Neural progenitor cell (in vitro differentiated cells): ENCODE measurements at regions not wholly inside any gene's neighbourhood (a gene's known extent, or its start where the extent isn't known, plus 50 kb on each side); places are given as distances from the start of the nearest gene placed in this dataset.
"Not testable (repeated sequence)": the region's sequence is repeated elsewhere in the genome, so short reads cannot be mapped to it uniquely, and the experiment has no call there.

Experiments
- DNase-seq: peaks from one replicate; pipeline ENCODE4 v3.0.0-alpha.2; 2016; ENCODE audit warnings: low spot score
- H2AFZ ChIP-seq: fragments of 200-600 bp; sonication (generic); replicated peaks from 2 replicates; pipeline ENCODE4 v1.6.1; 2016; ENCODE audit warnings: antibody characterized with exemption
- H3F3A ChIP-seq: fragments of 200-600 bp; sonication (generic); 2 replicates; pipeline ENCODE4 v1.6.1; 2016; ENCODE audit warnings: antibody characterized with exemption, low read depth
- H3K27ac ChIP-seq: fragments of 200-600 bp; sonication (generic); 2 replicates; pipeline ENCODE4 v1.5.1; 2016; ENCODE audit warnings: mild to moderate bottlenecking
- H3K27me3 ChIP-seq: fragments of 200-600 bp; sonication (generic); 2 replicates; pipeline ENCODE4 v1.6.1; 2016; ENCODE audit warnings: mild to moderate bottlenecking, moderate library complexity
- H3K36me3 ChIP-seq: fragments of 200-600 bp; sonication (generic); 2 replicates; pipeline ENCODE4 v1.5.1; 2016
- H3K4me1 ChIP-seq: fragments of 200-600 bp; sonication (generic); 2 replicates; pipeline ENCODE4 v1.6.1; 2016; ENCODE audit warnings: mixed run types
- H3K4me2 ChIP-seq: fragments of 200-600 bp; sonication (generic); 2 replicates; pipeline ENCODE4 v1.6.1; 2016
- H3K4me3 ChIP-seq: fragments of 200-600 bp; sonication (generic); 2 replicates; pipeline ENCODE4 v1.5.1; 2016
- H3K79me2 ChIP-seq: fragments of 200-600 bp; sonication (generic); 2 replicates; pipeline ENCODE4 v1.6.1; 2016; ENCODE audit warnings: low read depth
- H3K9ac ChIP-seq: fragments of 200-600 bp; sonication (generic); 2 replicates; pipeline ENCODE4 v1.6.1; 2016
- H3K9me3 ChIP-seq: fragments of 200-600 bp; sonication (generic); 2 replicates; pipeline ENCODE4 v1.5.1; 2016; ENCODE audit warnings: low read depth
- H4K20me1 ChIP-seq: fragments of 200-600 bp; sonication (generic); 2 replicates; pipeline ENCODE4 v1.6.1; 2016; ENCODE audit warnings: low read depth
- H3K27ac Mint-ChIP-seq: 3 replicates; pipeline ENCODE4 v1.8.0; 2021; ENCODE audit warnings: mixed read lengths
- H3K27me3 Mint-ChIP-seq: 2 replicates; pipeline ENCODE4 v1.8.0; 2022; ENCODE audit warnings: low read depth, mild to moderate bottlenecking, inconsistent platforms, moderate library complexity, mixed read lengths; ENCODE audit not compliant: insufficient read depth
- H3K36me3 Mint-ChIP-seq: 3 replicates; pipeline ENCODE4 v1.8.0; 2021; ENCODE audit warnings: mixed read lengths
- H3K4me1 Mint-ChIP-seq: 3 replicates; pipeline ENCODE4 v1.8.0; 2021; ENCODE audit warnings: mixed read lengths
- H3K4me3 Mint-ChIP-seq: 3 replicates; pipeline ENCODE4 v1.8.0; 2021; ENCODE audit warnings: mild to moderate bottlenecking, moderate library complexity, mixed read lengths
- H3K9me3 Mint-ChIP-seq: 3 replicates; pipeline ENCODE4 v1.8.0; 2020; ENCODE audit warnings: mixed read lengths
- CTCF ChIP-seq: fragments of 200-600 bp; sonication (generic); IDR thresholded peaks from 2 replicates; pipeline ENCODE4 v1.5.1; 2017; ENCODE audit warnings: antibody characterized with exemption, mild to moderate bottlenecking
- EZH2 ChIP-seq: fragments of 200-600 bp; sonication (generic); IDR thresholded peaks from 2 replicates; pipeline ENCODE4 v1.6.1; 2017; ENCODE audit warnings: antibody characterized with exemption, mild to moderate bottlenecking, moderate library complexity
- EZH2phosphoT487 ChIP-seq: fragments of 200-600 bp; sonication (generic); IDR thresholded peaks from 2 replicates; pipeline ENCODE4 v1.6.1; 2017; ENCODE audit warnings: antibody characterized with exemption

- H3K9me3 Mint-ChIP-seq = no peaks in the 10 kb centered on the region
- H3K4me3 Mint-ChIP-seq = no peak overlapping the region
- TF ChIP-seq CTCF (no peak), EZH2phosphoT487 (no peak)
- H3K36me3 Mint-ChIP-seq = no peaks in the 10 kb centered on the region
- H3K36me3 ChIP-seq = no peaks in the 10 kb centered on the region
- H2AFZ ChIP-seq = peak overlapping the region; percentile 45
- no peak overlapping the region for H3K4me3 ChIP-seq
- no peak overlapping the region for H3K27ac Mint-ChIP-seq
- no peaks in the 10 kb centered on the region for H3F3A ChIP-seq
- H3K4me1 ChIP-seq = no peaks in the 10 kb centered on the region
- DNase-seq = no peak
- no peaks in the 10 kb centered on the region for H3K9me3 ChIP-seq
- no peak overlapping the region for H3K9ac ChIP-seq
- no peaks in the 10 kb centered on the region for H3K27me3 ChIP-seq
- H3K79me2 ChIP-seq = no peaks in the 10 kb centered on the region
- H4K20me1 ChIP-seq = no peaks in the 10 kb centered on the region
- H3K4me2 ChIP-seq = no peak overlapping the region
- no peaks in the 10 kb centered on the region for H3K4me1 Mint-ChIP-seq
- H3K27me3 Mint-ChIP-seq = peaks cover 2% of the 10 kb centered on the region
- no peak overlapping the region for H3K27ac ChIP-seq
These were observed 115.8 kb upstream of the FAT4 start for GRCh38 chr4:125198916-125199315.

GRCh38 chr4:125191874-125192459 lies 122.8 kb upstream of the FAT4 start:
- H3K4me3 ChIP-seq, H3K27ac ChIP-seq, H4K20me1 ChIP-seq, H3K9ac ChIP-seq, H3F3A ChIP-seq, DNase-seq, H3K4me1 ChIP-seq, H3K27ac Mint-ChIP-seq, H3K9me3 ChIP-seq, H3K27me3 Mint-ChIP-seq, H3K9me3 Mint-ChIP-seq, H3K27me3 ChIP-seq, H2AFZ ChIP-seq, H3K79me2 ChIP-seq, H3K4me2 ChIP-seq, H3K4me3 Mint-ChIP-seq, H3K36me3 Mint-ChIP-seq, H3K4me1 Mint-ChIP-seq, H3K36me3 ChIP-seq: not testable (repeated sequence)

GRCh38 chr4:125191232-125191631 lies 123.5 kb upstream of the FAT4 start:
- no peaks in the 10 kb centered on the region for H3F3A ChIP-seq
- H3K4me3 Mint-ChIP-seq = no peak overlapping the region
- no peaks in the 10 kb centered on the region for H3K79me2 ChIP-seq
- H3K4me1 ChIP-seq = no peaks in the 10 kb centered on the region
- no peak overlapping the region for H3K27ac ChIP-seq
- peaks cover 2% of the 10 kb centered on the region for H3K9me3 Mint-ChIP-seq
- no peak for DNase-seq
- H3K9me3 ChIP-seq = no peaks in the 10 kb centered on the region
- H3K27me3 ChIP-seq = no peaks in the 10 kb centered on the region
- peaks cover 7% of the 10 kb centered on the region for H3K4me1 Mint-ChIP-seq
- H3K4me2 ChIP-seq = no peak overlapping the region
- H2AFZ ChIP-seq = no peak overlapping the region
- H3K4me3 ChIP-seq = no peak overlapping the region
- H3K36me3 ChIP-seq = no peaks in the 10 kb centered on the region
- peaks cover 2% of the 10 kb centered on the region for H3K36me3 Mint-ChIP-seq
- H4K20me1 ChIP-seq = no peaks in the 10 kb centered on the region
- no peak overlapping the region for H3K9ac ChIP-seq
- no peak overlapping the region for H3K27ac Mint-ChIP-seq
- TF ChIP-seq CTCF = no peak
- TF ChIP-seq EZH2phosphoT487 = no peak
- TF ChIP-seq EZH2 = no peak
- H3K27me3 Mint-ChIP-seq = no peaks in the 10 kb centered on the region

- Histone ChIP-seq H3K9me3 (no peaks in the 10 kb centered on the region), H3K36me3 (no peaks in the 10 kb centered on the region), H3K4me1 (no peaks in the 10 kb centered on the region), H3K9ac (no peak overlapping the region), H3F3A (no peaks in the 10 kb centered on the region), H2AFZ (no peak overlapping the region), H3K4me2 (no peak overlapping the region), H3K79me2 (no peaks in the 10 kb centered on the region), H3K27ac (no peak overlapping the region), H3K27me3 (no peaks in the 10 kb centered on the region), H3K4me3 (no peak overlapping the region), H4K20me1 (no peaks in the 10 kb centered on the region)
- Mint-ChIP-seq H3K9me3 (peaks cover 2% of the 10 kb centered on the region), H3K27ac (no peak overlapping the region), H3K4me1 (peaks cover 7% of the 10 kb centered on the region), H3K4me3 (no peak overlapping the region), H3K27me3 (no peaks in the 10 kb centered on the region), H3K36me3 (peaks cover 2% of the 10 kb centered on the region)
- no peak for DNase-seq
- TF ChIP-seq EZH2phosphoT487 (no peak), EZH2 (no peak), CTCF (no peak)
These were observed 127.3 kb upstream of the FAT4 start for GRCh38 chr4:125187226-125188176.
